NB4 (cell line): ENCODE measurements at regions not wholly inside any gene's neighbourhood (a gene's known extent, or its start where the extent isn't known, plus 50 kb on each side); places are given as distances from the start of the nearest gene placed in this dataset.
"Not testable (repeated sequence)": the region's sequence is repeated elsewhere in the genome, so short reads cannot be mapped to it uniquely, and the experiment has no call there.

Experiments
- CTCF ChIP-seq: IDR thresholded peaks from one replicate; pipeline ENCODE4 v1.5.1; 2012; ENCODE audit warnings: low read depth, low read length
- TF ChIP-seq, protein P1 (sequence below): IDR thresholded peaks from 2 replicates; pipeline ENCODE4 v1.6.1; 2011; ENCODE audit warnings: low read depth, low read length

DNA sequence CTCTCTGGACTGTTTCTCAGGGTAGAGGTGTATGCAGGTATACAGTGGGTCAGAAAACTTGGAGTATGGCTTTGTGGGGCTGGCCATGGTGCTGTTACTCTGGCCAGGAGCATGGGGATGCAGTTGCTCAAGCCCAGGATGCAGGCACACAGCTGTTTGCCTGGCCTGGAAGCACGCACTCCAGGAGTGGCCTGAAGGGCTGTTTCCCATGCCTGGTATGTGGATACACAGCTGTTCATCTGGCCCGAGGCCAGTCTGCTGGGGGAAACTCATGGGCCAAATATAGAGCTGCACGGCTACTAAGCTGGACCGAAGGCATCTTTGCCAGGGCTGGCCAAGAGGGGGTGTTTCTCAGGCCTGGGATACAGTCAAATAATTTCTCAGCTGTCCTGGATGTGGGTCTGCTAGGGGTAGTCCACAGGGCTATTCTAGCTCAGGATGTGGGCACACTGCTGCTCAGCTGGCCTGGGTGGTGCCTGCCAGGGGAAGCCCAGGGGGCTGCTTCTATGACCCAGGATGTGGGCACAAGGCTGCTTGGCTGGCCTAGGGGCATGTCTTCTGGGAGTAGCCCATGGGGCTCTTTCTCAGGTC, 104.1 kb downstream of the THSD1 start:
- not testable (repeated sequence) for TF ChIP-seq CTCF
- TF ChIP-seq, protein P1, sequence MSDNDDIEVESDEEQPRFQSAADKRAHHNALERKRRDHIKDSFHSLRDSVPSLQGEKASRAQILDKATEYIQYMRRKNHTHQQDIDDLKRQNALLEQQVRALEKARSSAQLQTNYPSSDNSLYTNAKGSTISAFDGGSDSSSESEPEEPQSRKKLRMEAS = not testable (repeated sequence)
